Astrocyte (in vitro differentiated cells and primary cell): ENCODE measurements at regions not wholly inside any gene's neighbourhood (a gene's known extent, or its start where the extent isn't known, plus 50 kb on each side); places are given as distances from the start of the nearest gene placed in this dataset.

Experiments
- CTCF ChIP-seq: IDR thresholded peaks from 2 replicates; pipeline ENCODE4 v1.5.1; 2011; ENCODE audit warnings: low read depth, mild to moderate bottlenecking, inconsistent platforms, low read length, moderate library complexity; ENCODE audit not compliant: insufficient read depth
- EZH2 ChIP-seq: IDR thresholded peaks from 2 replicates; pipeline ENCODE4 v1.6.1; 2012; ENCODE audit warnings: mild to moderate bottlenecking, low read length, inconsistent platforms; ENCODE audit not compliant: insufficient read depth

- TF ChIP-seq CTCF (no peak), EZH2 (no peak)
Observed at GRCh38 chr6:50451826-50452400, 261.4 kb upstream of the TFAP2D start.
